HFFc6 (cell line): ENCODE measurements at regions not wholly inside any gene's neighbourhood (a gene's known extent, or its start where the extent isn't known, plus 50 kb on each side); places are given as distances from the start of the nearest gene placed in this dataset.
A peak's percentile ranks its signal among the peaks of the same experiment; 100 is the strongest.

ENCODE experiments used
- DNase-seq: peaks from one replicate; pipeline ENCODE4 v3.0.0-alpha.2; 2018
- H3K27ac Mint-ChIP-seq: 2 replicates; pipeline ENCODE4 v1.8.0; 2020; ENCODE audit warnings: mild to moderate bottlenecking, mixed read lengths
- H3K27me3 Mint-ChIP-seq: 2 replicates; pipeline ENCODE4 v1.8.0; 2021; ENCODE audit warnings: mild to moderate bottlenecking, moderate library complexity, mixed read lengths; ENCODE audit not compliant: insufficient read depth
- H3K36me3 Mint-ChIP-seq: 2 replicates; pipeline ENCODE4 v1.8.0; 2021; ENCODE audit warnings: low read depth, mixed read lengths
- H3K4me1 Mint-ChIP-seq: 2 replicates; pipeline ENCODE4 v1.8.0; 2020; ENCODE audit warnings: low read depth, mixed read lengths
- H3K4me3 Mint-ChIP-seq: 2 replicates; pipeline ENCODE4 v1.8.0; 2020; ENCODE audit warnings: mild to moderate bottlenecking, moderate library complexity, mixed read lengths
- H3K9me3 Mint-ChIP-seq: 2 replicates; pipeline ENCODE4 v1.8.0; 2020; ENCODE audit warnings: mild to moderate bottlenecking, mixed read lengths
- TF ChIP-seq, protein P1 (sequence below): fragments of 200-600 bp; sonication (generic); IDR thresholded peaks from 2 replicates; pipeline ENCODE4 v1.5.0; 2021; ENCODE audit warnings: antibody characterized with exemption, mild to moderate bottlenecking

DNA sequence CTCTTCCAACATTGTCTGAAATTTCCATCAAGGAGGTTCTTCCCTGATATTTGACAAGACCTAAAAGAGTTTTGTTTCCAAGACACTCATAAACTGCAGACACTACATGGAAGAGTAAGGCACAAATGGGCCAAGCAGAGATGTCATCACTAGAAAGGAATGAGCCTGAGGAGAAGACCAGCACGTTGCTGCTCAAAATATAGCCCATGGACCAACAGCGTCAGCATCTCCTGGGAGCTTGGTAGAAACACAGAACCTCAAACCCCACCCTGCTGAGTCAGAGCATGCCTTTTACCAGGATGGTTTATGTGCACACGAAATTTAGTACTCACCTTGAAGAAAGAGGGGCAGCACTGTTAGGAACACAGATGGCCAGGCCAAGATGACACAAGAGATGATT, 128.7 kb upstream of the MID1 start:
- Mint-ChIP-seq H3K27ac (peak overlapping the region; percentile 79), H3K4me1 (peaks cover 19% of the 10 kb centered on the region), H3K9me3 (no peaks in the 10 kb centered on the region), H3K4me3 (no peak overlapping the region), H3K27me3 (no peaks in the 10 kb centered on the region; the same call in 1 of the 2 replicates), H3K36me3 (no peaks in the 10 kb centered on the region; the same call in 1 of the 2 replicates)
- TF ChIP-seq, protein P1, sequence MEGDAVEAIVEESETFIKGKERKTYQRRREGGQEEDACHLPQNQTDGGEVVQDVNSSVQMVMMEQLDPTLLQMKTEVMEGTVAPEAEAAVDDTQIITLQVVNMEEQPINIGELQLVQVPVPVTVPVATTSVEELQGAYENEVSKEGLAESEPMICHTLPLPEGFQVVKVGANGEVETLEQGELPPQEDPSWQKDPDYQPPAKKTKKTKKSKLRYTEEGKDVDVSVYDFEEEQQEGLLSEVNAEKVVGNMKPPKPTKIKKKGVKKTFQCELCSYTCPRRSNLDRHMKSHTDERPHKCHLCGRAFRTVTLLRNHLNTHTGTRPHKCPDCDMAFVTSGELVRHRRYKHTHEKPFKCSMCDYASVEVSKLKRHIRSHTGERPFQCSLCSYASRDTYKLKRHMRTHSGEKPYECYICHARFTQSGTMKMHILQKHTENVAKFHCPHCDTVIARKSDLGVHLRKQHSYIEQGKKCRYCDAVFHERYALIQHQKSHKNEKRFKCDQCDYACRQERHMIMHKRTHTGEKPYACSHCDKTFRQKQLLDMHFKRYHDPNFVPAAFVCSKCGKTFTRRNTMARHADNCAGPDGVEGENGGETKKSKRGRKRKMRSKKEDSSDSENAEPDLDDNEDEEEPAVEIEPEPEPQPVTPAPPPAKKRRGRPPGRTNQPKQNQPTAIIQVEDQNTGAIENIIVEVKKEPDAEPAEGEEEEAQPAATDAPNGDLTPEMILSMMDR: no peak
- DNase-seq: peak; percentile 75

GRCh38 chrX:10750581-10750980, 130.2 kb upstream of the MID1 start:
- H3K27me3 Mint-ChIP-seq: no peaks in the 10 kb centered on the region; the same call in 1 of the 2 replicates
- no peak for DNase-seq
- H3K36me3 Mint-ChIP-seq: no peaks in the 10 kb centered on the region; the same call in 1 of the 2 replicates
- no peak overlapping the region for H3K4me3 Mint-ChIP-seq
- peak overlapping the region; percentile 63; the same call in 1 of the 2 replicates for H3K27ac Mint-ChIP-seq
- H3K9me3 Mint-ChIP-seq: no peaks in the 10 kb centered on the region
- TF ChIP-seq, protein P1: no peak
- peaks cover 28% of the 10 kb centered on the region for H3K4me1 Mint-ChIP-seq

DNA sequence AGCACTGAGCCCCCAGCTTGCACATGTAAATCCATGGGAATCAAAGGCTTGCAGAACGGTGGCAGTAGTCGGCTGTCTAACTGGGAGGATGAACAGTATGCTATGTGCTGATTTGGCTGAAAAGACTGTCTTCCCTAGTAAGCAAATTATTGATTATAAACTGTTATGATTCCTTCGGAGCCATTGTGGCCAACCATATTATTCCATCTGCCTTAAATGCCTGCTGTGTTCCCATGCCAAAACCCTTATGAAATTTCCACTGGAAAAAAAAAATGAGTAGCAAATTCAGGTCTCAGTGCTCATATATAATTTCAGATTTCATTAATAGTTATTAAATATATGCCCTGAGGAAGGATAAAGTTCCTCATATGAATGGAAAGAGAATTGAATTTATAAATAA, 132.7 kb upstream of the MID1 start:
- peaks cover 46% of the 10 kb centered on the region for H3K4me1 Mint-ChIP-seq
- H3K27ac Mint-ChIP-seq: no peak overlapping the region
- no peaks in the 10 kb centered on the region for H3K9me3 Mint-ChIP-seq
- no peaks in the 10 kb centered on the region; the same call in 1 of the 2 replicates for H3K36me3 Mint-ChIP-seq
- H3K27me3 Mint-ChIP-seq: no peaks in the 10 kb centered on the region; the same call in 1 of the 2 replicates
- TF ChIP-seq, protein P1: no peak
- DNase-seq: no peak
- no peak overlapping the region for H3K4me3 Mint-ChIP-seq

DNA sequence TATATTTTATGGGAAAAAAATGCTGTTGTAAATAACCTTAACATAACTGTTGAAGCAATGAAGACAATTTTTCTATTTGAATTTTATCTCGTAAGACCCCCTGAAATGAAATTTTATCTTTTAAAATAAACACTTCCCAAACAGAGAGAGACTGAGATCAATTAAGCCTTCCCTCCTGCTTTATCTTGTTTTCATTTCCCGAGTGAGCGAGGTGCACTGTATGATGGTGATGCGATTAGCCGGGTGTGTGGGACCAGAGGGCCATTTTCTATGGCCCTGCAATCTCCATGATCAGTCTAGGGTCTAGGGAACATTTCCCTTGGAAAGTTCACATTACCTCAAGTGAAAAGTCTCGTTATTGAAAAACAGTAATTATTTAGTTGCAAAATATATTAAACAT, 134.1 kb upstream of the MID1 start:
- no peak for DNase-seq
- H3K27ac Mint-ChIP-seq: no peak overlapping the region

GRCh38 chrX:10755439-10756334, 135.3 kb upstream of the MID1 start:
- Mint-ChIP-seq H3K4me3 (peak overlapping the region; percentile 63), H3K4me1 (peaks cover 40% of the 10 kb centered on the region), H3K9me3 (no peaks in the 10 kb centered on the region), H3K36me3 (no peaks in the 10 kb centered on the region; the same call in 1 of the 2 replicates), H3K27me3 (no peaks in the 10 kb centered on the region; the same call in 1 of the 2 replicates), H3K27ac (peak overlapping the region; percentile 86)
- TF ChIP-seq, protein P1: no peak
- peak; percentile 3 for DNase-seq

More for the DNA sequence above, 134.1 kb upstream of the MID1 start:
- H3K27me3 Mint-ChIP-seq: no peaks in the 10 kb centered on the region; the same call in 1 of the 2 replicates
- TF ChIP-seq, protein P1: no peak
- no peak overlapping the region for H3K4me3 Mint-ChIP-seq
- H3K36me3 Mint-ChIP-seq: no peaks in the 10 kb centered on the region; the same call in 1 of the 2 replicates
- H3K9me3 Mint-ChIP-seq: no peaks in the 10 kb centered on the region
- H3K4me1 Mint-ChIP-seq: peaks cover 45% of the 10 kb centered on the region
